GM12878 (cell line): ENCODE measurements at regions not wholly inside any gene's neighbourhood (a gene's known extent, or its start where the extent isn't known, plus 50 kb on each side); places are given as distances from the start of the nearest gene placed in this dataset.

Source experiments
- ATAC-seq: fragments of 200-7000 bp; cut with Tn5 transposase; 3 replicates; pipeline ENCODE4 v1.9.1; 2020; ENCODE audit warnings: mild to moderate bottlenecking, moderate library complexity
- BruUV-seq: library from RNA; stranded (reverse); fragments of 400-500 nt; replicated peaks from 2 replicates; lab custom pipeline; 2021; lab: Mats Ljungman, UMichigan
- CTCF ChIA-PET: fragments of 300-600 bp; sonication (Branson Sonifier 250); formaldehyde crosslinking; extraction: SDS; loops from one replicate; lab custom pipeline; 2021; ENCODE audit warnings: inconsistent platforms; lab: Yijun Ruan, JAX
- POLR2A ChIA-PET: fragments of 350-600 bp; formaldehyde crosslinking; extraction: SDS; loops from one replicate; lab custom pipeline; 2021; ENCODE audit warnings: inconsistent platforms; lab: Charles Lee
- RAD21 ChIA-PET: fragments of 300-600 bp; sonication (Branson Sonifier 250); formaldehyde crosslinking; loops from one replicate; lab custom pipeline; 2023; ENCODE audit warnings: antibody characterized with exemption; ENCODE audit not compliant: unreplicated experiment; lab: Charles Lee
- SMC1A ChIA-PET: fragments of 300-600 bp; sonication (Branson Sonifier 250); formaldehyde crosslinking; loops from one replicate; lab custom pipeline; 2023; ENCODE audit not compliant: unreplicated experiment, uncharacterized antibody; lab: Charles Lee
- DNase-seq: peaks from one replicate; pipeline ENCODE4 v3.0.0-alpha.2; 2011; ENCODE audit warnings: low read depth, low spot score
- FAIRE-seq: peaks from 3 replicates; lab custom pipeline; 2011; peaks lifted over from hg19 to GRCh38; lab: Jason Lieb, UNC
- H2AFZ ChIP-seq: 2 replicates; pipeline ENCODE4 v1.6.0; 2011; ENCODE audit warnings: low read depth, low read length, control low read depth; ENCODE audit not compliant: control insufficient read depth
- H3K27ac ChIP-seq: 2 replicates; pipeline ENCODE4 v1.5.1; 2011; ENCODE audit warnings: control low read depth; ENCODE audit not compliant: control insufficient read depth, insufficient read depth
- H3K27me3 ChIP-seq, 2 experiments: replicated peaks in 1 of 2; 2 replicates each; pipeline versions ENCODE4 v1.6.0 to v1.6.1; 2011; ENCODE audit warnings: low read length in 1 of 2; ENCODE audit not compliant: control insufficient read depth in 2 of 2, insufficient read depth in 2 of 2
- H3K36me3 ChIP-seq, 2 experiments: 2 replicates each; pipeline ENCODE4 v1.5.1; 2011; ENCODE audit warnings: low read length in 1 of 2; ENCODE audit not compliant: control insufficient read depth in 2 of 2, insufficient read depth in 2 of 2
- H3K4me1 ChIP-seq: 2 replicates; pipeline ENCODE4 v1.6.1; 2011; ENCODE audit warnings: mild to moderate bottlenecking, low read length, moderate library complexity, mixed read lengths; ENCODE audit not compliant: control insufficient read depth, insufficient read depth
- H3K4me2 ChIP-seq: 2 replicates; pipeline ENCODE4 v1.6.0; 2011; ENCODE audit warnings: control low read depth; ENCODE audit not compliant: control insufficient read depth, insufficient read depth
- H3K4me3 ChIP-seq: fragments of 200-600 bp; sonication (generic); 2 replicates; pipeline ENCODE4 v1.5.1; 2016
- H3K79me2 ChIP-seq: 2 replicates; pipeline ENCODE4 v1.6.0; 2011; ENCODE audit warnings: low read length; ENCODE audit not compliant: control insufficient read depth, insufficient read depth
- H3K9ac ChIP-seq: 2 replicates; pipeline ENCODE4 v1.8.0; 2011; ENCODE audit warnings: low read length, control low read depth, mixed read lengths; ENCODE audit not compliant: control insufficient read depth, insufficient read depth
- H3K9me3 ChIP-seq: replicated peaks from 3 replicates; pipeline ENCODE4 v1.5.1; 2011; ENCODE audit warnings: mild to moderate bottlenecking, low read length; ENCODE audit not compliant: control insufficient read depth, insufficient read depth
- H4K20me1 ChIP-seq: 2 replicates; pipeline ENCODE4 v1.6.0; 2011; ENCODE audit not compliant: control insufficient read depth, insufficient read depth
- ATF3 ChIP-seq: IDR thresholded peaks from 2 replicates; pipeline ENCODE4 v1.6.1; 2011; ENCODE audit warnings: low read depth, mild to moderate bottlenecking, low read length, moderate library complexity, borderline replicate concordance; ENCODE audit errors: extremely low read depth
- CBFB ChIP-seq: IDR thresholded peaks from 2 replicates; pipeline ENCODE4 v1.6.1; 2016; ENCODE audit warnings: antibody characterized with exemption, low read depth
- CEBPZ ChIP-seq: fragments of 150-350 bp; IDR thresholded peaks from 2 replicates; pipeline ENCODE4 v1.6.1; 2016; ENCODE audit warnings: low read depth, low read length
- E2F8 ChIP-seq: fragments of 450-650 bp; IDR thresholded peaks from 2 replicates; pipeline ENCODE4 v1.6.1; 2018; ENCODE audit warnings: mild to moderate bottlenecking, low read depth, moderate library complexity; ENCODE audit not compliant: partially characterized antibody
- GABPA ChIP-seq: IDR thresholded peaks from 2 replicates; pipeline ENCODE4 v1.6.1; 2014; ENCODE audit warnings: antibody characterized with exemption, low read depth, mild to moderate bottlenecking, inconsistent platforms
- HDGF ChIP-seq: fragments of 450-650 bp; IDR thresholded peaks from 2 replicates; pipeline ENCODE4 v1.6.1; 2016; ENCODE audit warnings: antibody characterized with exemption
- NFIC ChIP-seq: IDR thresholded peaks from 2 replicates; pipeline ENCODE4 v1.6.1; 2012; ENCODE audit warnings: low read depth, mild to moderate bottlenecking, inconsistent platforms, low read length, moderate library complexity
- NFXL1 ChIP-seq: fragments of 450-650 bp; IDR thresholded peaks from 2 replicates; pipeline ENCODE4 v1.6.1; 2017; ENCODE audit warnings: antibody characterized with exemption, mild to moderate bottlenecking, borderline replicate concordance
- POU2F2 ChIP-seq: IDR thresholded peaks from 3 replicates; pipeline ENCODE4 v1.6.1; 2011; ENCODE audit warnings: low read depth, mild to moderate bottlenecking, low read length, borderline replicate concordance
- TAF1 ChIP-seq: IDR thresholded peaks from 2 replicates; pipeline ENCODE4 v1.6.1; 2011; ENCODE audit warnings: mild to moderate bottlenecking, low read depth, low read length, borderline replicate concordance
- ZNF592 ChIP-seq: fragments of 450-650 bp; IDR thresholded peaks from 2 replicates; pipeline ENCODE4 v1.6.1; 2017; ENCODE audit warnings: mild to moderate bottlenecking, moderate library complexity
- WGBS: methylation state at CpG from one replicate; pipeline ENCODE4 v1.1.6; 2016; ENCODE audit warnings: low lambda C conversion rate; ENCODE audit not compliant: insufficient replicate concordance, insufficient coverage; ENCODE audit errors: missing lambda C conversion rate; 5-methylcytosine and 5-hydroxymethylcytosine counted together
- in situ Hi-C: fragments of 300-500 bp; cut with MboI; formaldehyde crosslinking; loops from 9 replicates; pipeline ENCODE4 v1.14.3; 2018; ENCODE audit warnings: mixed read lengths
- intact Hi-C: fragments of 100-400 bp; cut with micrococcal nuclease; formaldehyde crosslinking; loops from one replicate; pipeline ENCODE4 v1.14.2; 2022; ENCODE audit not compliant: unreplicated experiment

GRCh38 chrX:43560247-43560946 is 95.7 kb upstream of the MAOA start:
- WGBS: 21% methylated on average over 5 of the region's 5 CpGs
- intact Hi-C loops (no loop called here), in situ Hi-C loops (loop anchor here (5.0 kb wide), 2 partner anchors 192 to 1763 kb away; no protein-coding TSS in a partner anchor)
- no peaks in the 10 kb centered on the region for H3K9me3 ChIP-seq
- H3K79me2 ChIP-seq: no peaks in the 10 kb centered on the region
- H3K9ac ChIP-seq: no peak overlapping the region
- BruUV-seq: no TSS peak
- no peak overlapping the region for H2AFZ ChIP-seq
- H3K27ac ChIP-seq: no peak overlapping the region
- ChIA-PET RAD21 (no interaction called here), POLR2A (no interaction called here), CTCF (interaction anchor here (0.7 to 1.3 kb wide), 2 partner anchors 176 to 187 kb away, joined by 3 to 7 read pairs; no protein-coding TSS in a partner anchor), SMC1A (interaction anchor here (1.2 kb wide), 1 partner anchor 11 kb away, joined by 4 read pairs; no protein-coding TSS in a partner anchor)
- no peaks in the 10 kb centered on the region for H3K36me3 ChIP-seq
- no peak overlapping the region for H3K4me3 ChIP-seq
- H3K4me2 ChIP-seq: no peak overlapping the region
- H3K27me3 ChIP-seq: no peaks in the 10 kb centered on the region
- H4K20me1 ChIP-seq: no peaks in the 10 kb centered on the region
- no peak for ATAC-seq
- no peak for DNase-seq
- FAIRE-seq: no peak
- no peaks in the 10 kb centered on the region for H3K4me1 ChIP-seq
- TF ChIP-seq NFIC (no peak), HDGF (no peak), CEBPZ (no peak), CBFB (no peak), NFXL1 (no peak), E2F8 (no peak), ATF3 (no peak), ZNF592 (no peak), POU2F2 (no peak), TAF1 (no peak), GABPA (no peak)
